ENCODE measurements at regions not wholly inside any gene's neighbourhood (a gene's known extent, or its start where the extent isn't known, plus 50 kb on each side); places are given as distances from the start of the nearest gene placed in this dataset.

DNA sequence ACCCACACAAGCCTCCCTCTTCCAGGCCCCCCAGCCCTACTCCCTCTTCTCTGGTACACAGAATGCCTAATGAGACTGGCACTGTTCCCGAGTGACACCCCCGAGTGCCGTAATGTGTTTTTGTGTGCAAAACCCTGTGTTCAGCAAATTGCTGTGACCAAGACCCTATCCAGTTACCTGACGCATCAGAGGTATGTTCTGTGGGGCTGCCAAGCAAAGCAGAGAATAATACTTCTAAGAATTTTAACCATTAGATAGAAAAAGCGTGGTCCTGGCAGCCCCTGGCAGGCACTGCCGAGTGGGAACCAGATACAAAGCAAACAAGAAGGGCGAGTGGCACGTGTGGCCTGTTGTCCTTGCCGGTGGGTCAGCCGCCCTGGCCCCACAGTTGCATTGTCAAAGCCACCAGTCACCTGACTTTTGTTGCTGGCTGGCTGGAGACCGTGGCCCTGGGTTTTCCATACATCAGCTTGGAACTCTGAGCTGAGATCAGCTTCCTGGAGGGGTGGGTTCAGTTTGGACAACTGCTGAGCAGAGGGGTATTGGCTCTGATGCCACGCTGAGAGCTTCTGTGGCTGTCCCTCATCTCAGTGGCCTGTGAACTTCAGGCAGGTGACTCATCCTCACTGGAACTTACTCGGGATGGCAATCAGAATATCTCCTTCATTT lies 69.1 kb upstream of the BRD7 start:
- H3K27ac ChIP-seq, result no peak overlapping the region
- H3K36me3 ChIP-seq, result no peaks in the 10 kb centered on the region
- DNase-seq (no peak), ATAC-seq (ENCODE audit: low FRiP score in 2 of 2) (no peak)
- H3K4me3 ChIP-seq, result no peak overlapping the region
- no peaks in the 10 kb centered on the region for H3K27me3 ChIP-seq
- H3K4me1 ChIP-seq, result no peaks in the 10 kb centered on the region
- WGBS, 2 donors, result 72 to 88% methylated on average over 11 to 13 of the region's 13 CpGs
- peaks cover 7 to 24% (median 23%) of the 10 kb centered on the region in 4 donors for H3K9me3 ChIP-seq
- TF ChIP-seq POLR2AphosphoS5 (IDR thresholded peaks at IDR 0.05) (no peak), POLR2A (IDR thresholded peaks at IDR 0.05) (no peak), EP300 (IDR thresholded peaks at IDR 0.05) (no peak)
- TF ChIP-seq, protein P1, sequence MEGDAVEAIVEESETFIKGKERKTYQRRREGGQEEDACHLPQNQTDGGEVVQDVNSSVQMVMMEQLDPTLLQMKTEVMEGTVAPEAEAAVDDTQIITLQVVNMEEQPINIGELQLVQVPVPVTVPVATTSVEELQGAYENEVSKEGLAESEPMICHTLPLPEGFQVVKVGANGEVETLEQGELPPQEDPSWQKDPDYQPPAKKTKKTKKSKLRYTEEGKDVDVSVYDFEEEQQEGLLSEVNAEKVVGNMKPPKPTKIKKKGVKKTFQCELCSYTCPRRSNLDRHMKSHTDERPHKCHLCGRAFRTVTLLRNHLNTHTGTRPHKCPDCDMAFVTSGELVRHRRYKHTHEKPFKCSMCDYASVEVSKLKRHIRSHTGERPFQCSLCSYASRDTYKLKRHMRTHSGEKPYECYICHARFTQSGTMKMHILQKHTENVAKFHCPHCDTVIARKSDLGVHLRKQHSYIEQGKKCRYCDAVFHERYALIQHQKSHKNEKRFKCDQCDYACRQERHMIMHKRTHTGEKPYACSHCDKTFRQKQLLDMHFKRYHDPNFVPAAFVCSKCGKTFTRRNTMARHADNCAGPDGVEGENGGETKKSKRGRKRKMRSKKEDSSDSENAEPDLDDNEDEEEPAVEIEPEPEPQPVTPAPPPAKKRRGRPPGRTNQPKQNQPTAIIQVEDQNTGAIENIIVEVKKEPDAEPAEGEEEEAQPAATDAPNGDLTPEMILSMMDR (IDR thresholded peaks at IDR 0.05), result no peak

DNA sequence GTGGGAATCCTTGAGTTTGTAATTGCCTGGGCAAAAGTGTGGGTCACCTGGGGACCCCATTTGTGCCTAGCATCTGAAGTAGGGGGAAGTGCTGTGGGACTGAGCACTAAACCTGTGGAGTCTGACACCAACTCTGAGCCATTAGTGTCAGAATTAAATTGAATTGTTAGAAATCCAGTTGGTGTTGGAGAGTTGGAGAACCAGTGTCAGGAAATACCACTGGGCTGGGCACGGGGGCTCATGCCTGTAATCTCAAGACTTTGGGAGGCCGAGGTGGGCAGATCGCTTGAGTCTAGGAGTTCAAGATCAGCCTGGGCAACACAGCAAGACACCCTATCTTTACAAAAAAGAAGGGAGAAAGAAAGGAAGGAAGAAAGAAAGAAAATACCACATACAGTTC lies 67.5 kb upstream of the BRD7 start:
- Histone ChIP-seq H3K27ac (no peak overlapping the region), H3K4me1 (no peaks in the 10 kb centered on the region), H3K9me3 (peaks cover 7 to 17% (median 14%) of the 10 kb centered on the region in 4 donors), H3K27me3 (no peaks in the 10 kb centered on the region), H3K36me3 (no peaks in the 10 kb centered on the region), H3K4me3 (no peak overlapping the region)
- TF ChIP-seq EP300 (IDR thresholded peaks at IDR 0.05) (no peak), POLR2AphosphoS5 (IDR thresholded peaks at IDR 0.05) (no peak), POLR2A (IDR thresholded peaks at IDR 0.05) (no peak)
- TF ChIP-seq, protein P1 (IDR thresholded peaks at IDR 0.05), result no peak
- WGBS, 2 donors, result 83 to 98% methylated on average over 3 of the region's 3 CpGs
- DNase-seq (no peak), ATAC-seq (ENCODE audit: low FRiP score in 2 of 2) (no peak)

DNA sequence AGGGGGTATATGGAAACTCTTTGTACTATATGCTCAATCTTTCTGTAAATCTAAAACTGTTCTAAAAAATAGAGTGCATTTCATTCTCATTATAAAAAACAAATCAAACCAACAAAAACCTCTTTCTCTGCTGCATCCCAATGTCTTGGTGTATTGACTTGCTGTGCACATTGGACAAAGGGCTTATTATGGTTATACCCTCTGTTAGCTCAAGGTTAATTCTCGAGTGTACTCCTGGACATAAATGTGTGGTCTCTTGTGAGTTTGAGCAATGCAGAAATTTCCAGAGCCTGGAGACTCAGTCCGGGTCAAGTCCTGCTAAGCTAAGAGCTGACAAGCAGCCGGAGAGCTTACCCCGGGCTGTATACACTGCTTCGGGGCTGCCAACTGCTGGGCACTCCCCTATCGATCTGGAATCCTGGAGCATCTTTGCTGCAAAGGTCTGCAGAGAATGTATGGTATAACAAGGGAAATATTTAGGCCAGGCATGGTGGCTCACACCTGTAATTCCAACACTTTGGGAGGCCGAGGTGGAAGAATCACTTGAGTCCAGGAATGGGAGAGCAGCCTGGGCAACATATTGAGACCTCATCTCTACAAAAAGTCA lies 66.2 kb upstream of the BRD7 start:
- no peak for DNase-seq
- no peaks in the 10 kb centered on the region for H3K27me3 ChIP-seq
- WGBS, 2 donors, result 78 to 83% methylated on average over 6 to 7 of the region's 7 CpGs

DNA sequence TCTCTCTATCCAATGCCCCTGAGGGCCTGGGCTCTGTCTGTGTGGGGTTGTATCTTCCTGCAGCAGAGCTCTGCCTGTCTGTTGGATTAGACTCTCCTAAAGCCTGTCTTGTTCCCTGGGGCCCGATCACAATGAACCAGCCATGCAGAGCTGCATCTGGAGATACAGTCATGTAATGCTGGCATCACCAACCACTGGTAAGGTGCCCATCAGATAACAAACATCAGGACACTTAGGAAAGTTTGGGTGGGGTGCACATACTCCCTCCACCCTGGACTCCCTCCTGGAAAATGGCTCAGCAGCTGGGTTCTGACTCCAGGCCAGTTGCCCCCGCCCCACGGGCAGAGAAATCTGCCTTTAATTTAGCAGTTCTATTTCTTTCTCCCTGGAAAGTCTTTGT lies 61.3 kb upstream of the BRD7 start:
- Histone ChIP-seq H3K4me1 (no peaks in the 10 kb centered on the region), H3K27me3 (no peaks in the 10 kb centered on the region), H3K27ac (no peak overlapping the region), H3K4me3 (no peak overlapping the region), H3K9me3 (no peaks in the 10 kb centered on the region), H3K36me3 (no peaks in the 10 kb centered on the region)
- ATAC-seq (ENCODE audit: low FRiP score in 2 of 2) (no peak), DNase-seq (no peak)
- WGBS, 2 donors, result 75 to 98% methylated on average over 3 of the region's 3 CpGs
- TF ChIP-seq, protein P1 (IDR thresholded peaks at IDR 0.05), result no peak
- TF ChIP-seq POLR2A (IDR thresholded peaks at IDR 0.05), result no peak
- no peak for TF ChIP-seq EP300 (IDR thresholded peaks at IDR 0.05)
- no peak for TF ChIP-seq POLR2AphosphoS5 (IDR thresholded peaks at IDR 0.05)

More for the DNA sequence above, 66.2 kb upstream of the BRD7 start:
- TF ChIP-seq POLR2AphosphoS5 (IDR thresholded peaks at IDR 0.05) (no peak), POLR2A (IDR thresholded peaks at IDR 0.05) (no peak), EP300 (IDR thresholded peaks at IDR 0.05) (no peak)
- TF ChIP-seq, protein P1 (IDR thresholded peaks at IDR 0.05), result no peak
- H3K4me1 ChIP-seq, result no peaks in the 10 kb centered on the region
- H3K27ac ChIP-seq, result no peak overlapping the region
- H3K36me3 ChIP-seq, result no peaks in the 10 kb centered on the region
- ATAC-seq (ENCODE audit: low FRiP score in 2 of 2), result no peak
- no peak overlapping the region for H3K4me3 ChIP-seq
- H3K9me3 ChIP-seq, result peaks cover 0 to 11% (median 8%) of the 10 kb centered on the region in 4 donors

DNA sequence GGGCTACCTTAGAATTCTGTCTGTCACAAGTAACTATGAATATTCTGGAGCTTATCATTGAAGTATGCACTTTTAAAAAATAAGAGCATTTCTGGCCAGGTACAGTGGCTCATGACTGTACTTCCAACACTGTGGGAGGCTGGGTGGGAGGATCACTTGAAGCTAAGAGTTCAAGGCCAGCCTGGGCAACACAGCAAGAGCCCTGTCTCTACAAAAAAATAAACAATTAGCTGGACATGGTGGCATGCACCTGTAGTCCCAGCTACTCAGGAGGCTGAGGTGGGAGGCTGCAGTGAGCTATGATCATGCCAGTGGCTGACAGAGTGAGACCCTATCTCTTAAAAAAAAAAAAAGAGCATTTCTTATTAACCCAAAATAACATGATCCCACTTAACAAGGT lies 60.0 kb upstream of the BRD7 start:
- ATAC-seq (ENCODE audit: low FRiP score in 2 of 2) (no peak), DNase-seq (no peak)
- no peaks in the 10 kb centered on the region for H3K27me3 ChIP-seq
- H3K9me3 ChIP-seq, result no peaks in the 10 kb centered on the region
- H3K27ac ChIP-seq, result no peak overlapping the region
- no peak for TF ChIP-seq POLR2AphosphoS5 (IDR thresholded peaks at IDR 0.05)
- no peak for TF ChIP-seq EP300 (IDR thresholded peaks at IDR 0.05)
- no peak for TF ChIP-seq POLR2A (IDR thresholded peaks at IDR 0.05)
- TF ChIP-seq, protein P1 (IDR thresholded peaks at IDR 0.05), result no peak
- H3K36me3 ChIP-seq, result no peaks in the 10 kb centered on the region
- no peaks in the 10 kb centered on the region for H3K4me1 ChIP-seq
- H3K4me3 ChIP-seq, result no peak overlapping the region

Data from upper lobe of left lung (tissue), 6 donors.